HEK293 (cell line): ENCODE measurements at regions not wholly inside any gene's neighbourhood (a gene's known extent, or its start where the extent isn't known, plus 50 kb on each side); places are given as distances from the start of the nearest gene placed in this dataset.

ENCODE experiments used
- CTCF ChIA-PET: fragments of 350-600 bp; formaldehyde crosslinking; extraction: SDS; loops from one replicate; lab custom pipeline; 2021; ENCODE audit warnings: antibody characterized with exemption; lab: Yijun Ruan, JAX
- POLR2A ChIA-PET: fragments of 300-600 bp; formaldehyde crosslinking; extraction: SDS; loops from one replicate; lab custom pipeline; 2020; ENCODE audit warnings: antibody characterized with exemption, inconsistent platforms; lab: Yijun Ruan, JAX
- H3K27ac ChIP-seq: fragments of 200-500 bp; sonication (Bioruptor generic); 2 replicates; pipeline ENCODE4 v1.5.1; 2014; ENCODE audit warnings: low read depth, low read length, control low read depth, inconsistent platforms; ENCODE audit errors: extremely low read depth
- H3K36me3 ChIP-seq, 2 experiments: fragments of 200-500 bp in 1 of 2; sonication (Bioruptor generic) in 1 of 2; 1 replicate in 1 of 2; 2 replicates in 1 of 2; pipeline ENCODE4 v1.5.1; 2014 to 2017; ENCODE audit warnings: inconsistent platforms in 2 of 2, low read length in 2 of 2; ENCODE audit not compliant: control insufficient read depth in 2 of 2, insufficient read depth in 1 of 2
- H3K4me1 ChIP-seq: fragments of 200-500 bp; sonication (Bioruptor generic); 2 replicates; pipeline ENCODE4 v1.5.1; 2014; ENCODE audit warnings: mild to moderate bottlenecking, low read length, inconsistent platforms; ENCODE audit not compliant: control insufficient read depth, insufficient read depth
- H3K4me3 ChIP-seq: 2 replicates; pipeline ENCODE4 v1.5.1; 2011; ENCODE audit warnings: low read depth, mild to moderate bottlenecking, control low read depth, low read length, moderate library complexity
- H3K9me3 ChIP-seq: fragments of 200-500 bp; sonication (Bioruptor generic); 2 replicates; pipeline ENCODE4 v1.5.1; 2014; ENCODE audit warnings: low read depth, low read length, inconsistent platforms; ENCODE audit not compliant: control insufficient read depth, insufficient read depth
- PRDM10 ChIP-seq: fragments of 450-650 bp; formaldehyde crosslinking; IDR thresholded peaks from 2 replicates; pipeline ENCODE4 v1.5.1; 2016; ENCODE audit warnings: missing biosample characterization, missing genetic modification characterization
- PRDM6 ChIP-seq: fragments of 450-650 bp; formaldehyde crosslinking; IDR thresholded peaks from 2 replicates; pipeline ENCODE4 v1.5.1; 2017; ENCODE audit warnings: missing biosample characterization, missing genetic modification characterization
- REPIN1 ChIP-seq: fragments of 450-650 bp; formaldehyde crosslinking; IDR thresholded peaks from 2 replicates; pipeline ENCODE4 v1.5.1; 2017; ENCODE audit warnings: missing biosample characterization, missing genetic modification characterization, low read depth
- WT1 ChIP-seq: fragments of 450-650 bp; formaldehyde crosslinking; IDR thresholded peaks from 2 replicates; pipeline ENCODE4 v1.5.1; 2016; ENCODE audit warnings: missing biosample characterization, missing genetic modification characterization
- ZNF169 ChIP-seq: fragments of 450-650 bp; formaldehyde crosslinking; IDR thresholded peaks from 2 replicates; pipeline ENCODE4 v1.5.1; 2016; ENCODE audit warnings: missing biosample characterization, missing genetic modification characterization
- ZNF175 ChIP-seq: fragments of 450-650 bp; formaldehyde crosslinking; IDR thresholded peaks from 2 replicates; pipeline ENCODE4 v1.5.1; 2016; ENCODE audit warnings: missing biosample characterization, missing genetic modification characterization
- ZNF362 ChIP-seq: fragments of 450-650 bp; formaldehyde crosslinking; IDR thresholded peaks from 2 replicates; pipeline ENCODE4 v1.5.1; 2016; ENCODE audit warnings: missing biosample characterization, missing genetic modification characterization
- ZNF529 ChIP-seq: fragments of 450-650 bp; formaldehyde crosslinking; IDR thresholded peaks from 2 replicates; pipeline ENCODE4 v1.5.1; 2017; ENCODE audit warnings: missing genetic modification characterization, missing biosample characterization; ENCODE audit not compliant: insufficient replicate concordance
- ZNF561 ChIP-seq: fragments of 450-650 bp; IDR thresholded peaks from 2 replicates; pipeline ENCODE4 v1.5.1; 2018; ENCODE audit warnings: missing biosample characterization, missing genetic modification characterization, borderline replicate concordance
- ZNF621 ChIP-seq: fragments of 450-650 bp; formaldehyde crosslinking; IDR thresholded peaks from 2 replicates; pipeline ENCODE4 v1.5.1; 2017; ENCODE audit warnings: missing biosample characterization, missing genetic modification characterization
- ZNF670 ChIP-seq: fragments of 450-650 bp; formaldehyde crosslinking; IDR thresholded peaks from 2 replicates; pipeline ENCODE4 v1.5.1; 2016; ENCODE audit warnings: missing biosample characterization, missing genetic modification characterization, low read depth
- ZNF792 ChIP-seq: fragments of 450-650 bp; formaldehyde crosslinking; IDR thresholded peaks from 2 replicates; pipeline ENCODE4 v1.5.1; 2016; ENCODE audit warnings: missing biosample characterization, missing genetic modification characterization

GRCh38 chr14:100012478-100013327 lies 52.5 kb upstream of the EVL start:
- Histone ChIP-seq H3K27ac (no peak overlapping the region), H3K4me3 (no peak overlapping the region), H3K9me3 (no peaks in the 10 kb centered on the region), H3K4me1 (peaks cover 26% of the 10 kb centered on the region), H3K36me3 (no peaks in the 10 kb centered on the region)
- TF ChIP-seq PRDM6 (tag by site-specific recombination) (peak; percentile 69), PRDM10 (tag by site-specific recombination) (peak; percentile 80), ZNF362 (no peak)
- POLR2A ChIA-PET: no interaction called here
- CTCF ChIA-PET: interaction anchor here (0.7 to 1.6 kb wide), 2 partner anchors 31 to 149 kb away, joined by 3 to 4 read pairs; no protein-coding TSS in a partner anchor

- peaks cover 33% of the 10 kb centered on the region for H3K4me1 ChIP-seq
- H3K9me3 ChIP-seq: no peaks in the 10 kb centered on the region
- H3K27ac ChIP-seq: no peak overlapping the region
- no peaks in the 10 kb centered on the region for H3K36me3 ChIP-seq
- TF ChIP-seq ZNF529 (tag by site-specific recombination) (no peak), ZNF561 (tag by site-specific recombination) (no peak), REPIN1 (tag by site-specific recombination) (no peak), ZNF362 (no peak), ZNF621 (tag by site-specific recombination) (no peak), WT1 (tag by site-specific recombination) (no peak), ZNF169 (no peak), ZNF175 (tag by site-specific recombination) (no peak), ZNF792 (tag by site-specific recombination) (no peak), ZNF670 (tag by site-specific recombination) (no peak)
- H3K4me3 ChIP-seq: no peak overlapping the region
- POLR2A ChIA-PET: no interaction called here
- CTCF ChIA-PET: no interaction called here
These were observed 50.0 kb upstream of the EVL start for GRCh38 chr14:100015251-100015655.
